Stomach (tissue), 8 donors: ENCODE measurements at regions not wholly inside any gene's neighbourhood (a gene's known extent, or its start where the extent isn't known, plus 50 kb on each side); places are given as distances from the start of the nearest gene placed in this dataset.

Source experiments
- DNase-seq, 2 donors: peaks; one replicate each; pipeline versions ENCODE4 v3.0.0 to v3.0.0-alpha.2; 2013 to 2019
- H3K27ac ChIP-seq, 5 donors: fragments of 200-600 bp in 4 of 5; sonication (generic) in 4 of 5; one replicate each; pipeline ENCODE4 v1.5.1; 2013 to 2019; ENCODE audit warnings: mild to moderate bottlenecking in 1 of 5, moderate library complexity in 1 of 5
- H3K27me3 ChIP-seq, 3 donors: fragments of 200-600 bp; sonication (generic); one replicate each; pipeline ENCODE4 v1.5.1; 2017 to 2019; ENCODE audit warnings: mixed run types in 1 of 3
- H3K36me3 ChIP-seq, 4 donors: fragments of 200-600 bp; sonication (generic); 1 replicate in 3 of 4; 2 replicates in 1 of 4; pipeline ENCODE4 v1.5.1; 2016 to 2019
- H3K4me1 ChIP-seq, 4 donors: fragments of 200-600 bp; sonication (generic); one replicate each; pipeline ENCODE4 v1.5.1; 2016 to 2019
- H3K4me3 ChIP-seq, 4 donors: fragments of 200-600 bp; sonication (generic) in 3 of 4; one replicate each; pipeline ENCODE4 v1.5.1; 2016 to 2019; ENCODE audit warnings: mild to moderate bottlenecking in 1 of 4
- H3K9me3 ChIP-seq, 4 donors: fragments of 200-600 bp; sonication (generic); one replicate each; pipeline ENCODE4 v1.5.1; 2016 to 2019
- EP300 ChIP-seq: sonication (generic); formaldehyde crosslinking; IDR thresholded peaks from one replicate; pipeline ENCODE4 v1.6.1; 2017; ENCODE audit warnings: antibody characterized with exemption
- POLR2A ChIP-seq, 4 donors: fragments of 450-650 bp; IDR thresholded peaks; one replicate each; pipeline ENCODE4 v1.6.1; 2016; ENCODE audit warnings: antibody characterized with exemption in 4 of 4, control low read depth in 2 of 4, mild to moderate bottlenecking in 1 of 4, moderate library complexity in 1 of 4
- POLR2AphosphoS5 ChIP-seq, 3 donors: sonication (generic); formaldehyde crosslinking; IDR thresholded peaks; one replicate each; pipeline ENCODE4 v1.6.1; 2016; ENCODE audit warnings: antibody characterized with exemption in 3 of 3
- WGBS, 5 donors: extraction: QIAGEN DNeasy Blood & Tissue Kit in 3 of 5; methylation state at CpG; one replicate each; pipeline versions ENCODE4 v1.1.5 to v1.1.7; 2013 to 2018; 5-methylcytosine and 5-hydroxymethylcytosine counted together
- intact Hi-C: fragments of 100-400 bp; cut with DNase I; formaldehyde crosslinking; loops from one replicate; pipeline ENCODE4 v1.15.1; 2023; ENCODE audit warnings: low total_unique reads
- TF ChIP-seq, protein P1 (sequence below), 7 experiments: fragments of 450-650 bp in 4 of 7; fragments of 200-600 bp in 3 of 7; sonication (generic) in 3 of 7; IDR thresholded peaks; one replicate each; pipeline ENCODE4 v1.5.1; 2016 to 2019; ENCODE audit warnings: antibody characterized with exemption in 7 of 7, control low read depth in 2 of 7, mild to moderate bottlenecking in 1 of 7
- donor health status: healthy with polysubstance abuse.
- donor health status: Bipolar disorder and iron deficiency.
- donor health status: healthy.

DNA sequence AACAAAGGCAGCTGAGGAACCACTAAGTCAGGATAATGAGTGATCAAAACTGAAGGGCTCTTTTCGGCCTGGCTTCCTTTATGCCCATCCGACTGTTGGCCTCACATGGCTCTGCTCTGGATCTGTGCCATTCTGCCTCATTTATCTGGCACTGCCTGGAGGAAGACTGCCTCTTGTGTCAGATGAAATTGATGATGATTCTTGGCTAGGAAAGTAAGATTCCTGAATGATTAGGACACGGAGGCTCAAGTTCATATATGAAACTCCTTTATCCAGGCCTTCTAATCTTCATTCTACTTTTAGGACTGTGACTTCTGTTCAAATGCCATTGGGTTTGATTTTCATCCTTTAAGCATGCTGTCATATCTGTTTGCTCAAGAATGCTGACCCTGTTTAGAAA, 475.4 kb upstream of the RPS6KA3 start:
- intact Hi-C loops, result no loop called here
- Histone ChIP-seq H3K9me3 (no peaks in the 10 kb centered on the region), H3K36me3 (no peaks in the 10 kb centered on the region), H3K4me1 (no peaks in the 10 kb centered on the region), H3K4me3 (no peak overlapping the region), H3K27me3 (no peaks in the 10 kb centered on the region), H3K27ac (no peak overlapping the region)
- TF ChIP-seq EP300, result no peak
- TF ChIP-seq POLR2A (IDR thresholded peaks at IDR 0.05), result no peak
- no peak for TF ChIP-seq POLR2AphosphoS5 (IDR thresholded peaks at IDR 0.05)
- TF ChIP-seq, protein P1, sequence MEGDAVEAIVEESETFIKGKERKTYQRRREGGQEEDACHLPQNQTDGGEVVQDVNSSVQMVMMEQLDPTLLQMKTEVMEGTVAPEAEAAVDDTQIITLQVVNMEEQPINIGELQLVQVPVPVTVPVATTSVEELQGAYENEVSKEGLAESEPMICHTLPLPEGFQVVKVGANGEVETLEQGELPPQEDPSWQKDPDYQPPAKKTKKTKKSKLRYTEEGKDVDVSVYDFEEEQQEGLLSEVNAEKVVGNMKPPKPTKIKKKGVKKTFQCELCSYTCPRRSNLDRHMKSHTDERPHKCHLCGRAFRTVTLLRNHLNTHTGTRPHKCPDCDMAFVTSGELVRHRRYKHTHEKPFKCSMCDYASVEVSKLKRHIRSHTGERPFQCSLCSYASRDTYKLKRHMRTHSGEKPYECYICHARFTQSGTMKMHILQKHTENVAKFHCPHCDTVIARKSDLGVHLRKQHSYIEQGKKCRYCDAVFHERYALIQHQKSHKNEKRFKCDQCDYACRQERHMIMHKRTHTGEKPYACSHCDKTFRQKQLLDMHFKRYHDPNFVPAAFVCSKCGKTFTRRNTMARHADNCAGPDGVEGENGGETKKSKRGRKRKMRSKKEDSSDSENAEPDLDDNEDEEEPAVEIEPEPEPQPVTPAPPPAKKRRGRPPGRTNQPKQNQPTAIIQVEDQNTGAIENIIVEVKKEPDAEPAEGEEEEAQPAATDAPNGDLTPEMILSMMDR (IDR thresholded peaks at IDR 0.05), result no peak
- DNase-seq, result peak in 1 of 2 donors; percentile 39
- WGBS, 5 donors, result 43 to 68% (median 60%) methylated on average over 3 of the region's 3 CpGs

DNA sequence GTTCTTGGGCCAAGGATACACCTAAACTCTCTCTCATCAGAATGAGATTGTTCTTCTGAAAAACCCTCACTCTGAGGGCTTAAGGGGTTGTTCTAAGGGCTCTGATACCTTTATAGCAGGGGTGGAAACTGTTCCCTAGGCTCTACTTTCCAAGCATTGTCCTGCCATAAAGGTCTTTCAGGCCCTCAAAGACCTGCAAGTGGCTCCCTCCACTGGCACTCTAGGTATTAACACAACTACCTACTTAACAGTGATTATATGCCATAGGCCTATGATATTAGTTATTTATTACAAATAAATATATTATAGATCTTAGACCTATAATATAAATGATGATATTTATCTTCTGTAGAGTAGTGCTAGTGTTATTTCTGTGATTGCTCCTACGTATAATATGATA, 473.7 kb upstream of the RPS6KA3 start:
- Histone ChIP-seq H3K36me3 (no peaks in the 10 kb centered on the region), H3K27ac (no peak overlapping the region), H3K4me3 (no peak overlapping the region), H3K4me1 (no peaks in the 10 kb centered on the region), H3K9me3 (no peaks in the 10 kb centered on the region), H3K27me3 (no peaks in the 10 kb centered on the region)
- no peak for DNase-seq
- WGBS, 5 donors, result 64 to 92% (median 75%) methylated on average over 1 of the region's 1 CpG
- TF ChIP-seq POLR2A (IDR thresholded peaks at IDR 0.05) (no peak), POLR2AphosphoS5 (IDR thresholded peaks at IDR 0.05) (no peak)
- TF ChIP-seq, protein P1 (IDR thresholded peaks at IDR 0.05), result no peak
- intact Hi-C loops, result no loop called here

DNA sequence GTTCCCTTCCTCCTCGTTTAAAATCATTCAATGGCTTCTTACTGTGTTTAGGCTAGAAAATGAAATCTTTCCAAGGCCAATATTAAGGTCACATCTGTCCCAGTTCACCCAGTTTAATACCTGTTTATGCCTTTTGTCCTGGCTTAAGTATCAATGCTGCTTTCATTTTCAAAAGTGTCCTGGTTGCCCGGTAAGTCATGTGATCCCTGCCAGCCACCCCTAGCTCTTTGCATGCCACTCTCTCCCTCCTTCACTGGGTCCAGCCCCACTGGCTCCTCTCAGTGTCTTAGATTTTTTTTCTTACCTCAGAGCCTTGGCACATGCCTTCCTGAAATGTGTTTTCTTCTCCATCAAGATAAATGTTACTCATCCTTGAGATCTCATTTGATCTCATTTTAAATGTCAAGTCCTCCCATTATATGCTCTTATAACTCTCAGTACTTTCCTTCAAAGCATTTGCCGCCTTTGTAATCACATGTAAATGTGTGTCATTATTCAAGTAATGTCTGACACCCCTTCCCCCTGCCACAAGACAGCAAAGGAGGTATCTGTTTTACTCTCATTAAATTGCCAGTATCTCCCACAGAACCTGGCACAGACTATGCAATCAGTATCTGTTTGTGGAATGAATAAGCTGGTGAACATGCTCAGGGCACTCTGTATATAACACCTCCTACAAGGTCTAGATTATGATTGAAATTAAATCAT, 472.5 kb upstream of the RPS6KA3 start:
- H3K4me3 ChIP-seq, result no peak overlapping the region
- H3K36me3 ChIP-seq, result no peaks in the 10 kb centered on the region
- no peak for DNase-seq
- intact Hi-C loops, result no loop called here
- H3K27ac ChIP-seq, result no peak overlapping the region
- H3K27me3 ChIP-seq, result no peaks in the 10 kb centered on the region
- no peaks in the 10 kb centered on the region for H3K4me1 ChIP-seq
- WGBS, 5 donors, result 68 to 80% (median 76%) methylated on average over 3 of the region's 3 CpGs
- TF ChIP-seq, protein P1 (IDR thresholded peaks at IDR 0.05), result no peak
- TF ChIP-seq EP300, result no peak
- TF ChIP-seq POLR2AphosphoS5 (IDR thresholded peaks at IDR 0.05), result no peak
- no peak for TF ChIP-seq POLR2A (IDR thresholded peaks at IDR 0.05)
- no peaks in the 10 kb centered on the region for H3K9me3 ChIP-seq

GRCh38 chrX:20729416-20729815, 462.7 kb upstream of the RPS6KA3 start:
- TF ChIP-seq EP300 (no peak), POLR2AphosphoS5 (IDR thresholded peaks at IDR 0.05) (no peak), POLR2A (IDR thresholded peaks at IDR 0.05) (no peak)
- TF ChIP-seq, protein P1 (IDR thresholded peaks at IDR 0.05), result no peak
- no peaks in the 10 kb centered on the region for H3K9me3 ChIP-seq
- 27 to 69% (median 50%) methylated on average over 1 of the region's 1 CpG for WGBS, 5 donors
- intact Hi-C loops, result no loop called here
- H3K4me1 ChIP-seq, result no peaks in the 10 kb centered on the region
- no peak for DNase-seq
- no peak overlapping the region for H3K27ac ChIP-seq
- no peaks in the 10 kb centered on the region for H3K36me3 ChIP-seq
- H3K27me3 ChIP-seq, result no peaks in the 10 kb centered on the region
- H3K4me3 ChIP-seq, result no peak overlapping the region
